SK-N-SH (cell line): ENCODE measurements at regions not wholly inside any gene's neighbourhood (a gene's known extent, or its start where the extent isn't known, plus 50 kb on each side); places are given as distances from the start of the nearest gene placed in this dataset.

ENCODE experiments used
- CTCF ChIA-PET: fragments of 300-600, 350-600 bp; formaldehyde crosslinking; extraction: SDS; loops from one replicate; lab custom pipeline; 2021; lab: Yijun Ruan, JAX
- POLR2A ChIA-PET: fragments of 350-600 bp; sonication (Branson Sonifier 250); formaldehyde crosslinking; extraction: SDS; loops from one replicate; lab custom pipeline; 2020; ENCODE audit warnings: antibody characterized with exemption, inconsistent platforms; lab: Yijun Ruan, JAX
- DNase-seq: peaks from one replicate; pipeline ENCODE4 v3.0.0; 2012
- H2AFZ ChIP-seq: fragments of 200-600 bp; sonication (generic); 2 replicates; pipeline ENCODE4 v1.8.1; 2016; ENCODE audit warnings: antibody characterized with exemption, mild to moderate bottlenecking, low read depth
- H3F3A ChIP-seq: fragments of 200-600 bp; sonication (generic); replicated peaks from 2 replicates; pipeline ENCODE3; 2016; ENCODE audit warnings: antibody characterized with exemption, mild to moderate bottlenecking; ENCODE audit not compliant: insufficient read depth
- H3K27ac ChIP-seq, 2 experiments: fragments of 200-500 bp in 1 of 2; fragments of 200-600 bp in 1 of 2; sonication (Bioruptor generic) in 1 of 2; sonication (generic), shearing (Covaris generic) in 1 of 2; 2 replicates each; pipeline versions ENCODE4 v1.5.1 to v1.6.1; 2014 to 2016; ENCODE audit warnings: low read depth in 2 of 2, inconsistent platforms in 1 of 2, low read length in 1 of 2, mild to moderate bottlenecking in 1 of 2, mixed read lengths in 1 of 2
- H3K27me3 ChIP-seq: fragments of 200-600 bp; sonication (generic), shearing (Covaris generic); 2 replicates; pipeline ENCODE4 v1.6.1; 2016; ENCODE audit warnings: mixed run types; ENCODE audit not compliant: insufficient read depth
- H3K36me3 ChIP-seq, 2 experiments: fragments of 200-500 bp in 1 of 2; fragments of 200-600 bp in 1 of 2; sonication (Bioruptor generic) in 1 of 2; sonication (generic) in 1 of 2; replicated peaks in 1 of 2; 2 replicates each; pipeline versions ENCODE3 to v1.5.1; 2014 to 2016; ENCODE audit warnings: low read length in 1 of 2, mild to moderate bottlenecking in 1 of 2; ENCODE audit not compliant: insufficient read depth in 2 of 2, control insufficient read depth in 1 of 2
- H3K4me1 ChIP-seq, 2 experiments: fragments of 200-500 bp in 1 of 2; fragments of 200-600 bp in 1 of 2; sonication (Bioruptor generic) in 1 of 2; sonication (generic), shearing (Covaris generic) in 1 of 2; 2 replicates each; pipeline versions ENCODE4 v1.5.1 to v1.6.1; 2014 to 2016; ENCODE audit warnings: low read depth in 1 of 2, low read length in 1 of 2, mixed run types in 1 of 2; ENCODE audit not compliant: insufficient read depth in 2 of 2, control insufficient read depth in 1 of 2
- H3K4me2 ChIP-seq: fragments of 200-600 bp; sonication (generic), shearing (Covaris generic); 2 replicates; pipeline ENCODE4 v1.6.1; 2017; ENCODE audit warnings: mixed run types
- H3K4me3 ChIP-seq, 2 experiments: fragments of 200-500 bp in 1 of 2; fragments of 200-600 bp in 1 of 2; sonication (Bioruptor generic) in 1 of 2; sonication (generic), shearing (Covaris generic) in 1 of 2; 2 replicates each; pipeline versions ENCODE4 v1.5.1 to v1.8.1; 2014 to 2016; ENCODE audit warnings: low read depth in 2 of 2, inconsistent platforms in 1 of 2, low read length in 1 of 2, mild to moderate bottlenecking in 1 of 2, mixed read lengths in 1 of 2, moderate library complexity in 1 of 2
- H3K79me2 ChIP-seq: fragments of 200-600 bp; sonication (generic); 2 replicates; pipeline ENCODE4 v1.8.1; 2017; ENCODE audit warnings: mild to moderate bottlenecking; ENCODE audit not compliant: insufficient read depth
- H3K9ac ChIP-seq: fragments of 200-600 bp; sonication (generic); 2 replicates; pipeline ENCODE4 v1.6.1; 2017; ENCODE audit warnings: mixed run types
- H3K9me2 ChIP-seq: fragments of 200-600 bp; sonication (generic); 2 replicates; pipeline ENCODE4 v1.6.1; 2017; ENCODE audit warnings: mixed run types
- H3K9me3 ChIP-seq: fragments of 200-600 bp; sonication (generic); 2 replicates; pipeline ENCODE4 v1.6.1; 2017; ENCODE audit warnings: mixed run types, mild to moderate bottlenecking, moderate library complexity
- H4K20me1 ChIP-seq: fragments of 200-600 bp; sonication (generic); 2 replicates; pipeline ENCODE4 v1.6.1; 2017; ENCODE audit warnings: mild to moderate bottlenecking, mixed run types; ENCODE audit not compliant: insufficient read depth
- CHD2 ChIP-seq: fragments of 150-350 bp; IDR thresholded peaks from 2 replicates; pipeline ENCODE4 v1.6.1; 2018; ENCODE audit warnings: low read length; ENCODE audit not compliant: partially characterized antibody
- CTCF ChIP-seq: fragments of 200-600 bp; sonication (generic); IDR thresholded peaks from 2 replicates; pipeline ENCODE4 v1.6.1; 2017; ENCODE audit warnings: antibody characterized with exemption, mild to moderate bottlenecking, moderate library complexity
- EP300 ChIP-seq, 2 experiments: IDR thresholded peaks; 2 replicates each; pipeline versions ENCODE4 v1.4.0 to v1.6.1; 2012; ENCODE audit warnings: borderline replicate concordance in 1 of 2, low read depth in 1 of 2, low read length in 1 of 2
- FOSL2 ChIP-seq: IDR thresholded peaks from 2 replicates; pipeline ENCODE4 v1.4.0; 2012; ENCODE audit warnings: low read depth, mild to moderate bottlenecking, moderate library complexity, borderline replicate concordance
- FOXJ3 ChIP-seq: sonication (generic); formaldehyde crosslinking; IDR thresholded peaks from 2 replicates; pipeline ENCODE4 v1.5.1; 2020; ENCODE audit warnings: mild to moderate bottlenecking, missing genetic modification reagents
- FOXM1 ChIP-seq: IDR thresholded peaks from 2 replicates; pipeline ENCODE4 v1.4.0; 2012; ENCODE audit warnings: low read depth, mild to moderate bottlenecking
- GABPA ChIP-seq: IDR thresholded peaks from 2 replicates; pipeline ENCODE4 v1.4.0; 2012; ENCODE audit warnings: low read depth, mild to moderate bottlenecking
- GATA2 ChIP-seq: sonication (generic); formaldehyde crosslinking; IDR thresholded peaks from 2 replicates; pipeline ENCODE4 v1.5.0; 2020; ENCODE audit warnings: mild to moderate bottlenecking, missing genetic modification reagents
- JUND ChIP-seq: IDR thresholded peaks from 2 replicates; pipeline ENCODE4 v1.4.0; 2012
- MXI1 ChIP-seq: IDR thresholded peaks from 2 replicates; pipeline ENCODE4 v1.6.1; 2012; ENCODE audit warnings: mild to moderate bottlenecking, low read depth, low read length, improper control_type of control experiment
- NFIC ChIP-seq: IDR thresholded peaks from 2 replicates; pipeline ENCODE4 v1.4.0; 2012; ENCODE audit warnings: borderline replicate concordance
- PBX3 ChIP-seq: IDR thresholded peaks from 2 replicates; pipeline ENCODE4; 2012
- RCOR1 ChIP-seq: fragments of 150-350 bp; IDR thresholded peaks from 2 replicates; pipeline ENCODE4 v1.6.1; 2017; ENCODE audit warnings: antibody characterized with exemption, low read length
- REST ChIP-seq: IDR thresholded peaks from 2 replicates; pipeline ENCODE4 v1.6.1; 2012; ENCODE audit warnings: mild to moderate bottlenecking, low read depth, low read length, moderate library complexity
- RXRA ChIP-seq: IDR thresholded peaks from 2 replicates; pipeline ENCODE4 v1.4.0; 2012; ENCODE audit warnings: low read depth, mild to moderate bottlenecking, borderline replicate concordance
- SIN3A ChIP-seq: IDR thresholded peaks from 2 replicates; pipeline ENCODE4 v1.6.1; 2012; ENCODE audit warnings: low read depth, mild to moderate bottlenecking, low read length, moderate library complexity, borderline replicate concordance
- TEAD4 ChIP-seq: IDR thresholded peaks from 2 replicates; pipeline ENCODE4 v1.4.0; 2012; ENCODE audit warnings: mild to moderate bottlenecking, borderline replicate concordance; ENCODE audit not compliant: insufficient read depth
- WGBS: methylation state at CpG from one replicate; pipeline ENCODE4 v1.1.6; 2017; ENCODE audit warnings: low lambda C conversion rate; 5-methylcytosine and 5-hydroxymethylcytosine counted together
- TF ChIP-seq, protein P1 (sequence below): IDR thresholded peaks from 2 replicates; pipeline ENCODE4 v1.4.0; 2012; ENCODE audit warnings: low read depth, borderline replicate concordance
- TF ChIP-seq, protein P2 (sequence below): IDR thresholded peaks from 2 replicates; pipeline ENCODE4 v1.4.0; 2012; ENCODE audit warnings: low read depth

- Histone ChIP-seq H3K9me2 (no peaks in the 10 kb centered on the region), H3K9ac (no peak overlapping the region), H4K20me1 (no peaks in the 10 kb centered on the region), H2AFZ (no peak overlapping the region), H3K4me2 (no peak overlapping the region), H3K27me3 (no peaks in the 10 kb centered on the region), H3K27ac (no peak overlapping the region), H3K4me1 (peaks cover 0 to 3% of the 10 kb centered on the region in 2 experiments; a peak in 2 of 4 replicates), H3K4me3 (no peak overlapping the region), H3K9me3 (no peaks in the 10 kb centered on the region), H3K36me3 (no peaks in the 10 kb centered on the region), H3K79me2 (no peaks in the 10 kb centered on the region), H3F3A (no peaks in the 10 kb centered on the region)
- ChIA-PET POLR2A (no interaction called here), CTCF (no interaction called here)
- WGBS: 92% methylated on average over 4 of the region's 4 CpGs
- TF ChIP-seq, protein P1, sequence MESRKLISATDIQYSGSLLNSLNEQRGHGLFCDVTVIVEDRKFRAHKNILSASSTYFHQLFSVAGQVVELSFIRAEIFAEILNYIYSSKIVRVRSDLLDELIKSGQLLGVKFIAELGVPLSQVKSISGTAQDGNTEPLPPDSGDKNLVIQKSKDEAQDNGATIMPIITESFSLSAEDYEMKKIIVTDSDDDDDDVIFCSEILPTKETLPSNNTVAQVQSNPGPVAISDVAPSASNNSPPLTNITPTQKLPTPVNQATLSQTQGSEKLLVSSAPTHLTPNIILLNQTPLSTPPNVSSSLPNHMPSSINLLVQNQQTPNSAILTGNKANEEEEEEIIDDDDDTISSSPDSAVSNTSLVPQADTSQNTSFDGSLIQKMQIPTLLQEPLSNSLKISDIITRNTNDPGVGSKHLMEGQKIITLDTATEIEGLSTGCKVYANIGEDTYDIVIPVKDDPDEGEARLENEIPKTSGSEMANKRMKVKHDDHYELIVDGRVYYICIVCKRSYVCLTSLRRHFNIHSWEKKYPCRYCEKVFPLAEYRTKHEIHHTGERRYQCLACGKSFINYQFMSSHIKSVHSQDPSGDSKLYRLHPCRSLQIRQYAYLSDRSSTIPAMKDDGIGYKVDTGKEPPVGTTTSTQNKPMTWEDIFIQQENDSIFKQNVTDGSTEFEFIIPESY: no peak
- TF ChIP-seq MXI1 (no peak), SIN3A (no peak), RXRA (no peak), FOXM1 (no peak), NFIC (no peak), JUND (no peak), FOSL2 (no peak), RCOR1 (no peak), CTCF (no peak)
- TF ChIP-seq, protein P2, sequence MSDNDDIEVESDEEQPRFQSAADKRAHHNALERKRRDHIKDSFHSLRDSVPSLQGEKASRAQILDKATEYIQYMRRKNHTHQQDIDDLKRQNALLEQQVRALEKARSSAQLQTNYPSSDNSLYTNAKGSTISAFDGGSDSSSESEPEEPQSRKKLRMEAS: no peak
- no peak for DNase-seq
Measured at GRCh38 chr1:81388435-81388834, 412.3 kb upstream of the ADGRL2 start.

GRCh38 chr1:81387446-81387845 lies 413.3 kb upstream of the ADGRL2 start:
- WGBS: 80% methylated on average over 4 of the region's 4 CpGs
- Histone ChIP-seq H2AFZ (no peak overlapping the region), H3K27me3 (no peaks in the 10 kb centered on the region), H3K4me3 (no peak overlapping the region), H3K36me3 (no peaks in the 10 kb centered on the region), H3K27ac (no peak overlapping the region), H3K4me1 (peaks cover 0 to 3% of the 10 kb centered on the region in 2 experiments; a peak in 2 of 4 replicates), H3K4me2 (no peak overlapping the region), H3K9me2 (no peaks in the 10 kb centered on the region), H3F3A (no peaks in the 10 kb centered on the region), H3K79me2 (no peaks in the 10 kb centered on the region), H4K20me1 (no peaks in the 10 kb centered on the region), H3K9me3 (no peaks in the 10 kb centered on the region), H3K9ac (no peak overlapping the region)
- CTCF ChIA-PET: no interaction called here
- POLR2A ChIA-PET: no interaction called here
- no peak for DNase-seq
- TF ChIP-seq REST (no peak), EP300 (IDR thresholded peaks at IDR 0.05; ENCODE audit: borderline replicate concordance in 1 of 2, low read depth in 1 of 2, low read length in 1 of 2) (no peak), FOXJ3 (CRISPR knock-in tag) (no peak), GABPA (no peak), PBX3 (no peak), TEAD4 (no peak), CHD2 (no peak), GATA2 (no peak)
- TF ChIP-seq, protein P1: no peak
